Common myeloid progenitor, CD34-positive (primary cell): ENCODE measurements at regions not wholly inside any gene's neighbourhood (a gene's known extent, or its start where the extent isn't known, plus 50 kb on each side); places are given as distances from the start of the nearest gene placed in this dataset.

Experiments used
- CTCF ChIA-PET: fragments of 350-600 bp; sonication (Branson Sonifier 250); formaldehyde crosslinking; loops from one replicate; lab custom pipeline; 2021; ENCODE audit warnings: antibody characterized with exemption; lab: Charles Lee
- POLR2A ChIA-PET: fragments of 350-600 bp; sonication (Branson Sonifier 250); formaldehyde crosslinking; loops from one replicate; lab custom pipeline; 2021; ENCODE audit warnings: antibody characterized with exemption; lab: Charles Lee
- DNase-seq, 3 donors: peaks; one replicate each; pipeline versions ENCODE4 v3.0.0 to v3.0.0-alpha.2; 2013
- H3K27ac ChIP-seq, 2 experiments: 1 replicate in 1 of 2; 2 replicates in 1 of 2; pipeline ENCODE4 v1.7.0; 2013; ENCODE audit warnings: inconsistent platforms in 2 of 2, low read length in 2 of 2, mild to moderate bottlenecking in 2 of 2, low read depth in 1 of 2, moderate library complexity in 1 of 2; ENCODE audit not compliant: severe bottlenecking in 2 of 2, insufficient read depth in 1 of 2, poor library complexity in 1 of 2
- H3K27me3 ChIP-seq, 5 experiments: replicated peaks in 2 of 5; 1 replicate in 3 of 5; 2 replicates in 2 of 5; pipeline versions ENCODE4 v1.6.1 to v1.7.0; 2013; ENCODE audit warnings: low read length in 4 of 5, mild to moderate bottlenecking in 2 of 5, moderate library complexity in 2 of 5, inconsistent platforms in 1 of 5; ENCODE audit not compliant: insufficient read depth in 5 of 5, control insufficient read depth in 4 of 5
- H3K36me3 ChIP-seq, 4 experiments: 1 replicate in 2 of 4; 2 replicates in 2 of 4; pipeline versions ENCODE4 v1.6.1 to v1.7.0; 2013; ENCODE audit warnings: low read length in 3 of 4, control low read depth in 1 of 4, mild to moderate bottlenecking in 1 of 4; ENCODE audit not compliant: control insufficient read depth in 4 of 4, insufficient read depth in 4 of 4
- H3K4me1 ChIP-seq, 4 experiments: 1 replicate in 3 of 4; 2 replicates in 1 of 4; pipeline versions ENCODE4 v1.6.1 to v1.7.1; 2013; ENCODE audit warnings: low read length in 3 of 4, mild to moderate bottlenecking in 3 of 4, control low read depth in 1 of 4, inconsistent platforms in 1 of 4, moderate library complexity in 1 of 4; ENCODE audit not compliant: control insufficient read depth in 4 of 4, insufficient read depth in 4 of 4; ENCODE audit errors: control extremely low read depth in 1 of 4
- H3K4me3 ChIP-seq, 7 experiments: 1 replicate in 4 of 7; 2 replicates in 3 of 7; pipeline versions ENCODE4 v1.5.1 to v1.7.0; 2013; ENCODE audit warnings: mild to moderate bottlenecking in 7 of 7, low read length in 6 of 7, moderate library complexity in 6 of 7, inconsistent platforms in 2 of 7, low read depth in 2 of 7, control low read depth in 1 of 7; ENCODE audit not compliant: insufficient read depth in 4 of 7, control insufficient read depth in 1 of 7; ENCODE audit errors: extremely low read depth in 1 of 7
- H3K9me3 ChIP-seq, 5 experiments: 1 replicate in 4 of 5; 2 replicates in 1 of 5; pipeline versions ENCODE4 v1.6.1 to v1.7.1; 2013; ENCODE audit warnings: low read length in 4 of 5, mild to moderate bottlenecking in 2 of 5, inconsistent platforms in 1 of 5, low read depth in 1 of 5, moderate library complexity in 1 of 5; ENCODE audit not compliant: control insufficient read depth in 4 of 5, insufficient read depth in 2 of 5; ENCODE audit errors: control extremely low read depth in 1 of 5
- WGBS: methylation state at CpG from one replicate; pipeline ENCODE4 v1.1.5; 2013; ENCODE audit not compliant: insufficient coverage; 5-methylcytosine and 5-hydroxymethylcytosine counted together

DNA sequence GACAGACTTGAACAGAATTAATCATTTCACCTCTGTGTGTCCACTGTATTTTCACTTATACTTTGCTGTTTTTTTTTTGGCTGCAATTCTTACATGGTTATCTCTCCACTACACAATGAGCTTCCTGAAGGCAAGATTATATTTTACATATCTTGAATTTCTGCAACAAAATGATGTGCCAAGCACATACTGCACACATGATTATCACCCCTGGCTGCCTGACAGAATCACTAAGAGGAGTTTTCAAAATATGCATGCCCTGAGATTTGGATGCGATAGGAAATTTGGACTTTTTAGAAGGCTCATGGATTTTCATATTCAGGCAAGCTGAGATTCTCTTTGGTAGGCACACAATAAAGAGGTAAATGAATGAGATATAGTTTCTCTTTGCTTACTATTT, 1162.1 kb upstream of the IGFBP7 start:
- Histone ChIP-seq H3K4me3 (no peak overlapping the region), H3K27me3 (no peaks in the 10 kb centered on the region), H3K4me1 (no peaks in the 10 kb centered on the region), H3K36me3 (no peaks in the 10 kb centered on the region), H3K27ac (no peak overlapping the region), H3K9me3 (no peaks in the 10 kb centered on the region)
- WGBS, result no CpG with 5 or more reads among the region's 1 CpG
- ChIA-PET POLR2A (no interaction called here), CTCF (no interaction called here)
- no peak for DNase-seq

DNA sequence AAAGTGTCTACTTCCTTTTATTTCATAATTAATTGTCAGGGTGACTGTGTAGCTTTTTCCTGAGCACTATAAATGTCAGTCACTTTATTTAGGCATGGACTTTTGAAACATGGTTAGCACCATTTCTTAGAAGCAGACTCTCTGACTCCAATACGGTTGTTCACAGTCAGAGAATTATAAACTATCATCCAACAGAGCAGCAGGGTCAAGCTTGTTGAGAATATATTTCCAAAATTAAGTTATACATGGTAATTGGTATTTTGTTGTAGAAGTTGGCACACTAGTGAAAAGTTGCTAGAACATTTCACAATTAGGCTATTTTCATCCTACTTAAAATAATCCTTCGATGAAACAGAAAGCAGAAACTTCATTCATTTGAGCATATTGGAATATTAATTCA, 1155.5 kb upstream of the IGFBP7 start:
- Histone ChIP-seq H3K36me3 (no peaks in the 10 kb centered on the region), H3K4me3 (no peak overlapping the region), H3K9me3 (no peaks in the 10 kb centered on the region), H3K27ac (no peak overlapping the region), H3K27me3 (no peaks in the 10 kb centered on the region), H3K4me1 (no peaks in the 10 kb centered on the region)
- WGBS, result no CpG with 5 or more reads among the region's 2 CpGs
- POLR2A ChIA-PET, result no interaction called here
- DNase-seq, result no peak
- CTCF ChIA-PET, result no interaction called here

DNA sequence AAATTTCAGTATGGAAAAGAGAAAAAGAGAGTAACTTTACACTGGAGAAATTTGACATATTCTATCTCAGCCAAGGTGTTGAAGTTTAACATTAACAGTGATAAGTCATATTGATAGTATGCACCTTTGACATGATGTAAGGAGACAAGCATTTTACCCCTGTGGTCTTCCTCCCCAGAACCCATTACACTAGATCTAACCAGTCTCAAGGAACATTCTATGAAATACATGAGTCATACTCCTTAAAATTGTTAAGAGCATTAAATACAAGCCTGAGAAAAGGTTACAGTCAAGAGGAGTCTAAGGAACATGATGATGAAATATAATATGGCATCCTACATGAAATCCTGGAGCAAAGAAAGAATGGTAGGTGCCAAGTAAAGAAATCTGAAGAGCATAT, 1151.3 kb upstream of the IGFBP7 start:
- no peak overlapping the region for H3K27ac ChIP-seq
- no peaks in the 10 kb centered on the region for H3K36me3 ChIP-seq
- H3K27me3 ChIP-seq, result no peaks in the 10 kb centered on the region
- ChIA-PET POLR2A (no interaction called here), CTCF (no interaction called here)
- DNase-seq, result no peak
- no peaks in the 10 kb centered on the region for H3K4me1 ChIP-seq
- no peak overlapping the region for H3K4me3 ChIP-seq
- no peaks in the 10 kb centered on the region for H3K9me3 ChIP-seq

DNA sequence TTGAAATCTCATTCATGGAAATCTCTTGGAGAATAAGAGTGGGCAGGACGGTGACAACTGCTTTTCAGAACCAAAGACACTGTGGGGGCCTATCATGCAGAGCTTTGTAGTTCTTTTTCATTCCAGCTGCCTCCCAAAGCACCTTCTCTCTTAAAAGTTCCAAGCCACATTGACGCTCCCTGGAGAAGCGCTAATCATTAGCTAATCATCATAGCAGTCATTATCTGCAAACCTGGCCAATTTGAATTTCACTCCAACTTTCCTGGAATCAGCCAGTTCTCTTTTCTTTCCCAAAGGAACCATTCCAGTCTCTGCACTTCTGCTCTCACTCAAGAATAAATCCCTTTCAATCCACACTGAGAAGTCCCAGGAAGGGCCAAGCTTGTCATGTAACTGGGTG, 1144.1 kb upstream of the IGFBP7 start:
- H3K4me3 ChIP-seq, result no peak overlapping the region
- ChIA-PET CTCF (no interaction called here), POLR2A (no interaction called here)
- H3K9me3 ChIP-seq, result no peaks in the 10 kb centered on the region
- no peaks in the 10 kb centered on the region for H3K36me3 ChIP-seq
- no peak for DNase-seq
- H3K4me1 ChIP-seq, result no peaks in the 10 kb centered on the region
- H3K27me3 ChIP-seq, result no peaks in the 10 kb centered on the region
- 82% methylated on average over 3 of the region's 3 CpGs for WGBS
- no peak overlapping the region for H3K27ac ChIP-seq

DNA sequence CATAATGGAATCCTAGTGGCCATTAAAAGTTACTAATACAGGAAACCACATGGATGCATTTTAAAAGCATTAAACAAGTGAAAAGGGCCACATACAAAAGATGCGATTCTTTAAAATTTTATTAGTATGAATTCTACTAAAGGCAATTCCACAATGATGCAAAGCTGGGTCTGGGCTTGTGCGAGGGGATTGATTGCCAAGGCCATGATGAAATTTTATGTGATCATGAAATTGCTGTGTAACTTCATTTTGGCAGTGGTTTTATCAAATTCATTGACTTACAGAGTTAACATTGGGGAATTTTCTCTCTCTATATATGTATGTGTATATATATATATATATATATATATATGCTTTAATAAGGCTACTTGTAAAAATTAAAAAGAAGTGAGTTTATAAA, 1142.5 kb upstream of the IGFBP7 start:
- Histone ChIP-seq H3K36me3 (no peaks in the 10 kb centered on the region), H3K4me3 (no peak overlapping the region), H3K27ac (no peak overlapping the region), H3K27me3 (no peaks in the 10 kb centered on the region), H3K9me3 (no peaks in the 10 kb centered on the region), H3K4me1 (no peaks in the 10 kb centered on the region)
- no peak for DNase-seq
- POLR2A ChIA-PET, result no interaction called here
- CTCF ChIA-PET, result interaction anchor here (0.7 kb wide), 1 partner anchor 18 kb away, joined by 3 read pairs; no protein-coding TSS in a partner anchor
- no CpG with 5 or more reads among the region's 2 CpGs for WGBS

DNA sequence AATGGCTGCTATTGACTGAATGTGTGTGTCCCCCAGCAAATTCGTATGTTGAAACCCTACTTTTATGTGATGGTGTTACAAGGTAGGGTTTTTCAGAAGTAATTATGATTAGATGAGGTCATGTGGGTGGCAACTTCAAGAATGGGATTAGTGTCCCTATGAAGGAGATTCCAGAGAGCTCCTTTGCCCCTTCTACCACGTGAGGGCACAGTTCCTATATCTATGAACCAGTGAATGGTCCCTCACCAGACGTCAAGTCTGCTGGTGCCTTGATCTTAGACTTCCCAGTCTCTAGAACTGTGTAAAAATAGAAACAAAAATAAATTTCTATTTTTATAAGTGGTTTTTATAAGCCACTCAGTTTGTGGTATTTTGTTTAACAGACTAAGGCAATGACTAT, 1137.6 kb upstream of the IGFBP7 start:
- no peaks in the 10 kb centered on the region for H3K4me1 ChIP-seq
- ChIA-PET POLR2A (no interaction called here), CTCF (no interaction called here)
- no peaks in the 10 kb centered on the region for H3K36me3 ChIP-seq
- 80% methylated on average over 1 of the region's 3 CpGs for WGBS
- no peak for DNase-seq
- no peak overlapping the region for H3K4me3 ChIP-seq
- H3K27ac ChIP-seq, result no peak overlapping the region
- H3K27me3 ChIP-seq, result no peaks in the 10 kb centered on the region
- no peaks in the 10 kb centered on the region for H3K9me3 ChIP-seq

DNA sequence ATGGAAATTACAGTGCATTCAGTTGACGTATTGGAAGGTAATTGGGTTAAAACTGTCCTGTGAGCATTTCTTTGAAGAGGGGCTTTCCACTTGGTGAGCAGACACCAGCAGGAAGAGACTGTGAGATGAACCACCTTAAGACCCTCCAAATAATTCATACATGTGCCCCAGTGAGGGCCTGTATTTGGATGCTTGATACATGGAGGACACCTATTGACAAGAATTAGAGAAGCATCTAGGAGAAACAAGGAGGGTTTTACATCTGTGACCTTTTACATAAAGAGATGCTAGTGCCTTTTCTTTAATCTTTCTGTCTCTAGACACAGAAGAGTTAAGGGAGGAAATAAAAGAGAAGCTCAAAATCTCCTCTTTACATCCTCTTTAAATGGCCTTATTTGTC, 1115.3 kb upstream of the IGFBP7 start:
- Histone ChIP-seq H3K36me3 (no peaks in the 10 kb centered on the region), H3K4me3 (no peak overlapping the region), H3K9me3 (no peaks in the 10 kb centered on the region), H3K4me1 (no peaks in the 10 kb centered on the region), H3K27me3 (no peaks in the 10 kb centered on the region), H3K27ac (no peak overlapping the region)
- WGBS, result 100% methylated on average over 1 of the region's 1 CpG
- POLR2A ChIA-PET, result no interaction called here
- no peak for DNase-seq
- CTCF ChIA-PET, result no interaction called here
